ENCODE measurements at regions not wholly inside any gene's neighbourhood (a gene's known extent, or its start where the extent isn't known, plus 50 kb on each side); places are given as distances from the start of the nearest gene placed in this dataset.

DNA sequence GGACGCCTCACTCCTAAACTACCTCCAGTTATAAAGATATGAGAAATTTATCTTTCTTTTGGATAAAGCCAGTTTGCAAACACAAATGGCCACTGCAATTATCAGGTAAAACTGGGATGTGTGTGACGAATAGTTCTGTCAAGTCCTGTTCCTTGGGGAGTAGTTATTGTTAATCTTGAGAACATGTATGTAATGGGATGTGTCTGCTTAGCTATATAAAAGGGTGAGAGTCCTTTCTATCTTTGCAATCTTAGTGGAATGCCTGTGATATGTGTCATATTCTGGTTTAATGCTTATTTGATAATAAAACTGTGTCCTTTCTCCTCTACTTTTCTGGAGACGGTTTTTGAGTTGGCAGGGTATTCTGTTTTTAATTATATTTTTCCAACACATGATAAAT lies 56.1 kb upstream of the PKP2 start:
- no peak overlapping the region for H3K9ac ChIP-seq
- H3K4me2 ChIP-seq, result no peak overlapping the region
- H3K36me3 ChIP-seq (ENCODE audit: insufficient read depth), result no peaks in the 10 kb centered on the region
- no peaks in the 10 kb centered on the region for H3K79me2 ChIP-seq (ENCODE audit: insufficient read depth, low read depth)
- H4K20me1 ChIP-seq (ENCODE audit: insufficient read depth), result no peaks in the 10 kb centered on the region
- TF ChIP-seq CTCF (conservative IDR thresholded peaks at IDR 0.05; ENCODE audit: low read depth, low read length), result no peak
- H3K4me3 ChIP-seq (IDR thresholded peaks at IDR 0.05; ENCODE audit: insufficient read depth, low read depth, low read length), result no peak overlapping the region
- no peaks in the 10 kb centered on the region for H3K4me1 ChIP-seq (ENCODE audit: low read depth, poor library complexity, severe bottlenecking)
- no peak overlapping the region for H2AFZ ChIP-seq (ENCODE audit: low read depth)
- no peaks in the 10 kb centered on the region for H3K27me3 ChIP-seq (ENCODE audit: insufficient read depth, low read depth)
- H3K27ac ChIP-seq, result no peak overlapping the region

DNA sequence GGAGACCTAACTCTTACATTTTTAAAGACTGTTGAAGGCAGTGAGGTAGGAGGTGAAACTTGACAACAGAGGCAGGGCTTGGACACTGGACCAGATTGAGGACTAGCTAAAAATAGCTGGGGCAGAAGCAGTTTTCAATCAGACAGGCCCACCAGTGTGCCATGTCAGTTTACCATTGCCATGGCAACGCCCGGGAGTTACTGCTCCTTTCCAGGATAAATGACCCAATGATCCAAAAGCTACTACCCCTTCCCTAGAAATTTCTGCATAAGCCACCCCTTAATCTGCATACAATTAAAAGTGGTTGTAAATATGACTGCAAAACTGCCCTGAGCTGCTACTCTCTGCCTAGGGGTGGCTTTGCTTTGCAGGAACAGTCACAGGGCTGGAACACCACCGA lies 53.2 kb upstream of the PKP2 start:
- no peak for TF ChIP-seq CTCF (conservative IDR thresholded peaks at IDR 0.05; ENCODE audit: low read depth, low read length)
- Histone ChIP-seq H2AFZ (ENCODE audit: low read depth) (no peak overlapping the region), H3K27me3 (ENCODE audit: insufficient read depth, low read depth) (no peaks in the 10 kb centered on the region), H3K27ac (no peak overlapping the region), H3K9ac (no peak overlapping the region), H3K79me2 (ENCODE audit: insufficient read depth, low read depth) (no peaks in the 10 kb centered on the region), H3K4me2 (no peak overlapping the region), H3K36me3 (ENCODE audit: insufficient read depth) (no peaks in the 10 kb centered on the region), H3K4me1 (ENCODE audit: low read depth, poor library complexity, severe bottlenecking) (no peaks in the 10 kb centered on the region), H4K20me1 (ENCODE audit: insufficient read depth) (no peaks in the 10 kb centered on the region), H3K4me3 (IDR thresholded peaks at IDR 0.05; ENCODE audit: insufficient read depth, low read depth, low read length) (no peak overlapping the region)

GRCh38 chr12:32947206-32948067 lies 50.9 kb upstream of the PKP2 start:
- Histone ChIP-seq H4K20me1 (ENCODE audit: insufficient read depth) (no peaks in the 10 kb centered on the region), H3K79me2 (ENCODE audit: insufficient read depth, low read depth) (no peaks in the 10 kb centered on the region), H3K27ac (no peak overlapping the region), H2AFZ (ENCODE audit: low read depth) (no peak overlapping the region), H3K27me3 (ENCODE audit: insufficient read depth, low read depth) (no peaks in the 10 kb centered on the region), H3K9ac (no peak overlapping the region), H3K4me1 (ENCODE audit: low read depth, poor library complexity, severe bottlenecking) (no peaks in the 10 kb centered on the region), H3K36me3 (ENCODE audit: insufficient read depth) (no peaks in the 10 kb centered on the region), H3K4me3 (IDR thresholded peaks at IDR 0.05; ENCODE audit: insufficient read depth, low read depth, low read length) (no peak overlapping the region), H3K4me2 (no peak overlapping the region)
- TF ChIP-seq CTCF (conservative IDR thresholded peaks at IDR 0.05; ENCODE audit: low read depth, low read length), result peak; percentile 55; the same call in 1 of the 2 replicates

GRCh38 chr12:32946504-32947131 lies 50.0 kb upstream of the PKP2 start:
- no peak overlapping the region for H2AFZ ChIP-seq (ENCODE audit: low read depth)
- TF ChIP-seq CTCF (conservative IDR thresholded peaks at IDR 0.05; ENCODE audit: low read depth, low read length), result no peak
- no peak overlapping the region for H3K9ac ChIP-seq
- no peaks in the 10 kb centered on the region for H3K79me2 ChIP-seq (ENCODE audit: insufficient read depth, low read depth)
- no peaks in the 10 kb centered on the region for H3K4me1 ChIP-seq (ENCODE audit: low read depth, poor library complexity, severe bottlenecking)
- no peak overlapping the region for H3K27ac ChIP-seq
- no peak overlapping the region for H3K4me3 ChIP-seq (IDR thresholded peaks at IDR 0.05; ENCODE audit: insufficient read depth, low read depth, low read length)
- no peaks in the 10 kb centered on the region for H4K20me1 ChIP-seq (ENCODE audit: insufficient read depth)
- no peak overlapping the region for H3K4me2 ChIP-seq
- no peaks in the 10 kb centered on the region for H3K36me3 ChIP-seq (ENCODE audit: insufficient read depth)
- no peaks in the 10 kb centered on the region for H3K27me3 ChIP-seq (ENCODE audit: insufficient read depth, low read depth)
